WTC11 (cell line): ENCODE measurements at regions not wholly inside any gene's neighbourhood (a gene's known extent, or its start where the extent isn't known, plus 50 kb on each side); places are given as distances from the start of the nearest gene placed in this dataset.

ENCODE experiments used
- ATAC-seq: fragments of 200-7000 bp; cut with Tn5 transposase; 2 replicates; pipeline ENCODE4 v1.10.0; 2021; ENCODE audit warnings: mild to moderate bottlenecking, moderate library complexity
- CTCF ChIA-PET: fragments of 300-600 bp; sonication (Branson Sonifier 250); formaldehyde crosslinking; loops from one replicate; lab custom pipeline; 2021; ENCODE audit warnings: antibody characterized with exemption; lab: Charles Lee
- POLR2A ChIA-PET: fragments of 350-600 bp; sonication (Branson Sonifier 250); formaldehyde crosslinking; loops from one replicate; lab custom pipeline; 2021; ENCODE audit warnings: antibody characterized with exemption; lab: Charles Lee
- DNase-seq: peaks from one replicate; pipeline ENCODE4 v3.0.0; 2021; ENCODE audit warnings: low spot score
- H3K27ac Mint-ChIP-seq: 2 replicates; pipeline ENCODE4 v1.8.0; 2021; ENCODE audit warnings: mixed read lengths
- H3K27me3 Mint-ChIP-seq: 2 replicates; pipeline ENCODE4 v1.8.0; 2021; ENCODE audit warnings: low read depth, mild to moderate bottlenecking, moderate library complexity, mixed read lengths
- H3K36me3 Mint-ChIP-seq: 2 replicates; pipeline ENCODE4 v1.8.0; 2021; ENCODE audit warnings: mixed read lengths
- H3K4me1 Mint-ChIP-seq: 2 replicates; pipeline ENCODE4 v1.8.0; 2022; ENCODE audit warnings: mixed read lengths
- H3K4me3 Mint-ChIP-seq: 2 replicates; pipeline ENCODE4 v1.8.0; 2021; ENCODE audit warnings: mild to moderate bottlenecking, moderate library complexity, mixed read lengths
- H3K9me3 Mint-ChIP-seq: 2 replicates; pipeline ENCODE4 v1.8.0; 2021; ENCODE audit warnings: mixed read lengths
- ATF1 ChIP-seq: sonication (generic); formaldehyde crosslinking; IDR thresholded peaks from 2 replicates; pipeline ENCODE4 v1.8.1; 2023; ENCODE audit warnings: mild to moderate bottlenecking, moderate library complexity, missing genetic modification reagents
- ETV6 ChIP-seq: sonication (generic); formaldehyde crosslinking; IDR thresholded peaks from 2 replicates; pipeline ENCODE4 v1.8.1; 2022; ENCODE audit warnings: mild to moderate bottlenecking, missing genetic modification reagents
- FOXP1 ChIP-seq: sonication (generic); formaldehyde crosslinking; IDR thresholded peaks from 2 replicates; pipeline ENCODE4 v1.8.0; 2022; ENCODE audit warnings: missing genetic modification reagents, mild to moderate bottlenecking, moderate library complexity, borderline replicate concordance
- GTF2I ChIP-seq: fragments of 250-450 bp; sonication (Bioruptor Pico); conservative IDR thresholded peaks from 2 replicates; pipeline ENCODE4 v1.4.0; 2021; ENCODE audit warnings: mild to moderate bottlenecking
- MXD4 ChIP-seq: fragments of 250-450 bp; sonication (Bioruptor Pico); IDR thresholded peaks from 2 replicates; pipeline ENCODE4 v1.8.0; 2021; ENCODE audit warnings: mild to moderate bottlenecking, moderate library complexity, borderline replicate concordance
- NFE2L1 ChIP-seq: sonication (generic); formaldehyde crosslinking; IDR thresholded peaks from 2 replicates; pipeline ENCODE4 v1.8.1; 2023; ENCODE audit warnings: missing genetic modification reagents
- NFYB ChIP-seq: sonication (generic); formaldehyde crosslinking; conservative IDR thresholded peaks from 2 replicates; pipeline ENCODE4 v1.8.0; 2022; ENCODE audit warnings: low read depth, missing genetic modification reagents
- ZBTB21 ChIP-seq: sonication (generic); formaldehyde crosslinking; IDR thresholded peaks from 2 replicates; pipeline ENCODE4 v1.8.1; 2023; ENCODE audit warnings: mild to moderate bottlenecking, missing genetic modification reagents, borderline replicate concordance
- ZNF219 ChIP-seq: sonication (generic); formaldehyde crosslinking; IDR thresholded peaks from 2 replicates; pipeline ENCODE4 v1.8.0; 2023; ENCODE audit warnings: missing genetic modification reagents, mild to moderate bottlenecking, borderline replicate concordance
- ZNF423 ChIP-seq: fragments of 250-450 bp; sonication (Bioruptor Pico); IDR thresholded peaks from 2 replicates; pipeline ENCODE4 v2.1.2; 2022; ENCODE audit warnings: mild to moderate bottlenecking, moderate library complexity
- TF ChIP-seq, protein P1 (sequence below): sonication (generic); formaldehyde crosslinking; IDR thresholded peaks from 2 replicates; pipeline ENCODE4 v1.8.0; 2022; ENCODE audit warnings: missing genetic modification reagents
- TF ChIP-seq, protein P2 (sequence below): sonication (generic); formaldehyde crosslinking; IDR thresholded peaks from 2 replicates; pipeline ENCODE4 v1.8.1; 2022; ENCODE audit warnings: low read depth, mild to moderate bottlenecking, moderate library complexity, missing genetic modification reagents, borderline replicate concordance
- TF ChIP-seq, protein P3 (sequence below): fragments of 250-450 bp; sonication (Bioruptor Pico); IDR thresholded peaks from 2 replicates; pipeline ENCODE4 v1.9.0; 2021; ENCODE audit warnings: moderate library complexity, mild to moderate bottlenecking, inconsistent platforms, borderline replicate concordance
- TF ChIP-seq, protein P4 (sequence below): fragments of 250-450 bp; sonication (Bioruptor Pico); IDR thresholded peaks from 2 replicates; pipeline ENCODE4 v1.9.0; 2021; ENCODE audit warnings: mild to moderate bottlenecking, borderline replicate concordance
- TF ChIP-seq, protein P5 (sequence below): sonication (generic); formaldehyde crosslinking; IDR thresholded peaks from 2 replicates; pipeline ENCODE4 v1.8.0; 2022; ENCODE audit warnings: mild to moderate bottlenecking, missing genetic modification reagents
- TF ChIP-seq, protein P6 (sequence below): fragments of 250-450 bp; sonication (Bioruptor Pico); IDR thresholded peaks from 2 replicates; pipeline ENCODE4 v1.9.0; 2021; ENCODE audit warnings: mild to moderate bottlenecking
- TF ChIP-seq, protein P7 (sequence below): fragments of 250-450 bp; sonication (Bioruptor Pico); IDR thresholded peaks from 2 replicates; pipeline ENCODE4 v1.9.0; 2021; ENCODE audit warnings: mild to moderate bottlenecking

DNA sequence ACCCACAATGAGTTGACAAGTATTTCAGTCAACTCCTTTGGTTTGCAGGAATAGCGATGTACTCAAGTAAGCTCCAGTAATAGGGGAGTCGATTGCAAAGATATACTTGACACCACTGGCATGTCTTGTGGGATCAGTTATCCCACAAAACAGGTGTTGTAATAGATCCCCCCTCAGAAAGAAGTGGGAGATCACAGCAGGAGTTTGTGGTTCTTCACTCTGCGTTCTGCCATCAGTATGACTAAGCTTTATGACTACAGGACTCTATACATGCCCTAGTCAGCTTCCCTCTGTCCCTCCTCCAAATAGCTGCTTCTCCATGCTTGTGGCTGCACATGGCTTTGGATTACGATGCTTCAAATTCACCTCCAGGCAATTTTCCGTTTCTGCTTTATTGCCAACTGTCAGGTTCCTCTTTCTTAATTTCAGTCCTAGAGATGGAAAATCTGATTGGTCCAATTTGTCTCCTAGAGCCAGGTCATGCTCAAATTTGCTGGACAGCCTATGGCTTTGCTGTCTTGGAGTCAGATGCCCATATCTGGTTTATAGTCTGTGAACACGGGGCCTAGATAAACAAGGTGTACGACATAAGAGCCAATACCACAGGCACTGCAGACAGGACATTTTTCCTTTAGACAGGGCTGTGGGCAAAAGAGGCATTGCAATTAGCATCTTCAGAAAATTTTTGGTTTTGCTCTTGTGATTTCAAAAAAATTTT, 221.7 kb downstream of the PAX3 start:
- CTCF ChIA-PET, result no interaction called here
- ATAC-seq (no peak), DNase-seq (no peak)
- Mint-ChIP-seq H3K4me1 (peaks cover 24% of the 10 kb centered on the region), H3K4me3 (no peak overlapping the region), H3K27me3 (peaks cover 49% of the 10 kb centered on the region), H3K27ac (no peak overlapping the region), H3K36me3 (no peaks in the 10 kb centered on the region), H3K9me3 (no peaks in the 10 kb centered on the region)
- POLR2A ChIA-PET, result no interaction called here
- TF ChIP-seq, protein P1, sequence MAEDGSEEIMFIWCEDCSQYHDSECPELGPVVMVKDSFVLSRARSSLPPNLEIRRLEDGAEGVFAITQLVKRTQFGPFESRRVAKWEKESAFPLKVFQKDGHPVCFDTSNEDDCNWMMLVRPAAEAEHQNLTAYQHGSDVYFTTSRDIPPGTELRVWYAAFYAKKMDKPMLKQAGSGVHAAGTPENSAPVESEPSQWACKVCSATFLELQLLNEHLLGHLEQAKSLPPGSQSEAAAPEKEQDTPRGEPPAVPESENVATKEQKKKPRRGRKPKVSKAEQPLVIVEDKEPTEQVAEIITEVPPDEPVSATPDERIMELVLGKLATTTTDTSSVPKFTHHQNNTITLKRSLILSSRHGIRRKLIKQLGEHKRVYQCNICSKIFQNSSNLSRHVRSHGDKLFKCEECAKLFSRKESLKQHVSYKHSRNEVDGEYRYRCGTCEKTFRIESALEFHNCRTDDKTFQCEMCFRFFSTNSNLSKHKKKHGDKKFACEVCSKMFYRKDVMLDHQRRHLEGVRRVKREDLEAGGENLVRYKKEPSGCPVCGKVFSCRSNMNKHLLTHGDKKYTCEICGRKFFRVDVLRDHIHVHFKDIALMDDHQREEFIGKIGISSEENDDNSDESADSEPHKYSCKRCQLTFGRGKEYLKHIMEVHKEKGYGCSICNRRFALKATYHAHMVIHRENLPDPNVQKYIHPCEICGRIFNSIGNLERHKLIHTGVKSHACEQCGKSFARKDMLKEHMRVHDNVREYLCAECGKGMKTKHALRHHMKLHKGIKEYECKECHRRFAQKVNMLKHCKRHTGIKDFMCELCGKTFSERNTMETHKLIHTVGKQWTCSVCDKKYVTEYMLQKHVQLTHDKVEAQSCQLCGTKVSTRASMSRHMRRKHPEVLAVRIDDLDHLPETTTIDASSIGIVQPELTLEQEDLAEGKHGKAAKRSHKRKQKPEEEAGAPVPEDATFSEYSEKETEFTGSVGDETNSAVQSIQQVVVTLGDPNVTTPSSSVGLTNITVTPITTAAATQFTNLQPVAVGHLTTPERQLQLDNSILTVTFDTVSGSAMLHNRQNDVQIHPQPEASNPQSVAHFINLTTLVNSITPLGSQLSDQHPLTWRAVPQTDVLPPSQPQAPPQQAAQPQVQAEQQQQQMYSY (CRISPR knock-in tag), result no peak
- TF ChIP-seq, protein P2, sequence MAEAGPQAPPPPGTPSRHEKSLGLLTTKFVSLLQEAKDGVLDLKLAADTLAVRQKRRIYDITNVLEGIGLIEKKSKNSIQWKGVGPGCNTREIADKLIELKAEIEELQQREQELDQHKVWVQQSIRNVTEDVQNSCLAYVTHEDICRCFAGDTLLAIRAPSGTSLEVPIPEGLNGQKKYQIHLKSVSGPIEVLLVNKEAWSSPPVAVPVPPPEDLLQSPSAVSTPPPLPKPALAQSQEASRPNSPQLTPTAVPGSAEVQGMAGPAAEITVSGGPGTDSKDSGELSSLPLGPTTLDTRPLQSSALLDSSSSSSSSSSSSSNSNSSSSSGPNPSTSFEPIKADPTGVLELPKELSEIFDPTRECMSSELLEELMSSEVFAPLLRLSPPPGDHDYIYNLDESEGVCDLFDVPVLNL, result no peak
- TF ChIP-seq ZBTB21 (CRISPR knock-in tag) (no peak), NFYB (CRISPR knock-in tag) (no peak), NFE2L1 (CRISPR knock-in tag) (no peak), ZNF423 (CRISPR knock-in tag) (no peak)

DNA sequence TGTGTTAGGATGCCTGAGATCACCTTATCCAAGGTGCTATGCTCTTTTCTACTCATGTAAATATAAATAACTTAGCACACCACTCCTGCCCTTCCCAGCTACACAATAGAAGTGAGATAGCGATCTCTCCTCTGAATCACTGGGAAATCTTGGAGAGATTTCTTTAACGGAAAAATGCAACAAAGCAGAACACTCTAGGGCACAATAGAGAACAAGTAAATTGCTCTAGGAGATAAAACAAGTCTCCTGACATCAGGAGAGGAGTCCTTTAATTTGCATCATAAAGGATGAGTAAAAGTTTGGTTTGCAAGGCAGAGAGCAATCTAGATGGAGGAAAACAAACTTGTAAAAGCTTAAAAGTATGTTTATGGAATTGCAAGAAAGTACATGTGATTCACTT, 224.1 kb downstream of the PAX3 start:
- no peak for DNase-seq
- CTCF ChIA-PET, result no interaction called here
- TF ChIP-seq GTF2I (no peak), MXD4 (CRISPR knock-in tag) (no peak), ETV6 (CRISPR knock-in tag) (no peak), ATF1 (CRISPR knock-in tag) (no peak), FOXP1 (CRISPR knock-in tag) (no peak), ZNF219 (CRISPR knock-in tag) (no peak)
- TF ChIP-seq, protein P3, sequence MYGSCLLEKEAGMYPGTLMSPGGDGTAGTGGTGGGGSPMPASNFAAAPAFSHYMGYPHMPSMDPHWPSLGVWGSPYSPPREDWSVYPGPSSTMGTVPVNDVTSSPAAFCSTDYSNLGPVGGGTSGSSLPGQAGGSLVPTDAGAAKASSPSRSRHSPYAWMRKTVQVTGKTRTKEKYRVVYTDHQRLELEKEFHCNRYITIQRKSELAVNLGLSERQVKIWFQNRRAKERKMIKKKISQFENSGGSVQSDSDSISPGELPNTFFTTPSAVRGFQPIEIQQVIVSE (CRISPR knock-in tag), result no peak
- TF ChIP-seq, protein P4, sequence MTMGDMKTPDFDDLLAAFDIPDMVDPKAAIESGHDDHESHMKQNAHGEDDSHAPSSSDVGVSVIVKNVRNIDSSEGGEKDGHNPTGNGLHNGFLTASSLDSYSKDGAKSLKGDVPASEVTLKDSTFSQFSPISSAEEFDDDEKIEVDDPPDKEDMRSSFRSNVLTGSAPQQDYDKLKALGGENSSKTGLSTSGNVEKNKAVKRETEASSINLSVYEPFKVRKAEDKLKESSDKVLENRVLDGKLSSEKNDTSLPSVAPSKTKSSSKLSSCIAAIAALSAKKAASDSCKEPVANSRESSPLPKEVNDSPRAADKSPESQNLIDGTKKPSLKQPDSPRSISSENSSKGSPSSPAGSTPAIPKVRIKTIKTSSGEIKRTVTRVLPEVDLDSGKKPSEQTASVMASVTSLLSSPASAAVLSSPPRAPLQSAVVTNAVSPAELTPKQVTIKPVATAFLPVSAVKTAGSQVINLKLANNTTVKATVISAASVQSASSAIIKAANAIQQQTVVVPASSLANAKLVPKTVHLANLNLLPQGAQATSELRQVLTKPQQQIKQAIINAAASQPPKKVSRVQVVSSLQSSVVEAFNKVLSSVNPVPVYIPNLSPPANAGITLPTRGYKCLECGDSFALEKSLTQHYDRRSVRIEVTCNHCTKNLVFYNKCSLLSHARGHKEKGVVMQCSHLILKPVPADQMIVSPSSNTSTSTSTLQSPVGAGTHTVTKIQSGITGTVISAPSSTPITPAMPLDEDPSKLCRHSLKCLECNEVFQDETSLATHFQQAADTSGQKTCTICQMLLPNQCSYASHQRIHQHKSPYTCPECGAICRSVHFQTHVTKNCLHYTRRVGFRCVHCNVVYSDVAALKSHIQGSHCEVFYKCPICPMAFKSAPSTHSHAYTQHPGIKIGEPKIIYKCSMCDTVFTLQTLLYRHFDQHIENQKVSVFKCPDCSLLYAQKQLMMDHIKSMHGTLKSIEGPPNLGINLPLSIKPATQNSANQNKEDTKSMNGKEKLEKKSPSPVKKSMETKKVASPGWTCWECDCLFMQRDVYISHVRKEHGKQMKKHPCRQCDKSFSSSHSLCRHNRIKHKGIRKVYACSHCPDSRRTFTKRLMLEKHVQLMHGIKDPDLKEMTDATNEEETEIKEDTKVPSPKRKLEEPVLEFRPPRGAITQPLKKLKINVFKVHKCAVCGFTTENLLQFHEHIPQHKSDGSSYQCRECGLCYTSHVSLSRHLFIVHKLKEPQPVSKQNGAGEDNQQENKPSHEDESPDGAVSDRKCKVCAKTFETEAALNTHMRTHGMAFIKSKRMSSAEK (CRISPR knock-in tag), result no peak
- TF ChIP-seq, protein P5, sequence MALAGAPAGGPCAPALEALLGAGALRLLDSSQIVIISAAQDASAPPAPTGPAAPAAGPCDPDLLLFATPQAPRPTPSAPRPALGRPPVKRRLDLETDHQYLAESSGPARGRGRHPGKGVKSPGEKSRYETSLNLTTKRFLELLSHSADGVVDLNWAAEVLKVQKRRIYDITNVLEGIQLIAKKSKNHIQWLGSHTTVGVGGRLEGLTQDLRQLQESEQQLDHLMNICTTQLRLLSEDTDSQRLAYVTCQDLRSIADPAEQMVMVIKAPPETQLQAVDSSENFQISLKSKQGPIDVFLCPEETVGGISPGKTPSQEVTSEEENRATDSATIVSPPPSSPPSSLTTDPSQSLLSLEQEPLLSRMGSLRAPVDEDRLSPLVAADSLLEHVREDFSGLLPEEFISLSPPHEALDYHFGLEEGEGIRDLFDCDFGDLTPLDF (CRISPR knock-in tag), result no peak
- TF ChIP-seq, protein P6, sequence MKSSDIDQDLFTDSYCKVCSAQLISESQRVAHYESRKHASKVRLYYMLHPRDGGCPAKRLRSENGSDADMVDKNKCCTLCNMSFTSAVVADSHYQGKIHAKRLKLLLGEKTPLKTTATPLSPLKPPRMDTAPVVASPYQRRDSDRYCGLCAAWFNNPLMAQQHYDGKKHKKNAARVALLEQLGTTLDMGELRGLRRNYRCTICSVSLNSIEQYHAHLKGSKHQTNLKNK (CRISPR knock-in tag), result no peak
- TF ChIP-seq, protein P7, sequence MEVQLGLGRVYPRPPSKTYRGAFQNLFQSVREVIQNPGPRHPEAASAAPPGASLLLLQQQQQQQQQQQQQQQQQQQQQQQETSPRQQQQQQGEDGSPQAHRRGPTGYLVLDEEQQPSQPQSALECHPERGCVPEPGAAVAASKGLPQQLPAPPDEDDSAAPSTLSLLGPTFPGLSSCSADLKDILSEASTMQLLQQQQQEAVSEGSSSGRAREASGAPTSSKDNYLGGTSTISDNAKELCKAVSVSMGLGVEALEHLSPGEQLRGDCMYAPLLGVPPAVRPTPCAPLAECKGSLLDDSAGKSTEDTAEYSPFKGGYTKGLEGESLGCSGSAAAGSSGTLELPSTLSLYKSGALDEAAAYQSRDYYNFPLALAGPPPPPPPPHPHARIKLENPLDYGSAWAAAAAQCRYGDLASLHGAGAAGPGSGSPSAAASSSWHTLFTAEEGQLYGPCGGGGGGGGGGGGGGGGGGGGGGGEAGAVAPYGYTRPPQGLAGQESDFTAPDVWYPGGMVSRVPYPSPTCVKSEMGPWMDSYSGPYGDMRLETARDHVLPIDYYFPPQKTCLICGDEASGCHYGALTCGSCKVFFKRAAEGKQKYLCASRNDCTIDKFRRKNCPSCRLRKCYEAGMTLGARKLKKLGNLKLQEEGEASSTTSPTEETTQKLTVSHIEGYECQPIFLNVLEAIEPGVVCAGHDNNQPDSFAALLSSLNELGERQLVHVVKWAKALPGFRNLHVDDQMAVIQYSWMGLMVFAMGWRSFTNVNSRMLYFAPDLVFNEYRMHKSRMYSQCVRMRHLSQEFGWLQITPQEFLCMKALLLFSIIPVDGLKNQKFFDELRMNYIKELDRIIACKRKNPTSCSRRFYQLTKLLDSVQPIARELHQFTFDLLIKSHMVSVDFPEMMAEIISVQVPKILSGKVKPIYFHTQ (CRISPR knock-in tag), result no peak
- POLR2A ChIA-PET, result no interaction called here
- ATAC-seq, result peak; percentile 63
- no peak overlapping the region for H3K4me3 Mint-ChIP-seq
- H3K36me3 Mint-ChIP-seq, result no peaks in the 10 kb centered on the region
- peaks cover 14% of the 10 kb centered on the region for H3K4me1 Mint-ChIP-seq
- H3K27ac Mint-ChIP-seq, result no peak overlapping the region
- H3K9me3 Mint-ChIP-seq, result peaks cover 3% of the 10 kb centered on the region
- H3K27me3 Mint-ChIP-seq, result peaks cover 63% of the 10 kb centered on the region
